HG03521 (cell line): ENCODE measurements at regions not wholly inside any gene's neighbourhood (a gene's known extent, or its start where the extent isn't known, plus 50 kb on each side); places are given as distances from the start of the nearest gene placed in this dataset.

Source experiments
- ATAC-seq: cut with Tn5 transposase; IDR thresholded peaks from one replicate; pipeline ENCODE4 v1.9.1; 2021; ENCODE audit warnings: mild to moderate bottlenecking, moderate library complexity; ENCODE audit not compliant: unreplicated experiment

- ATAC-seq, result no peak
Observed at GRCh38 chr6:137277971-137278637, 58.9 kb upstream of the IFNGR1 start.

DNA sequence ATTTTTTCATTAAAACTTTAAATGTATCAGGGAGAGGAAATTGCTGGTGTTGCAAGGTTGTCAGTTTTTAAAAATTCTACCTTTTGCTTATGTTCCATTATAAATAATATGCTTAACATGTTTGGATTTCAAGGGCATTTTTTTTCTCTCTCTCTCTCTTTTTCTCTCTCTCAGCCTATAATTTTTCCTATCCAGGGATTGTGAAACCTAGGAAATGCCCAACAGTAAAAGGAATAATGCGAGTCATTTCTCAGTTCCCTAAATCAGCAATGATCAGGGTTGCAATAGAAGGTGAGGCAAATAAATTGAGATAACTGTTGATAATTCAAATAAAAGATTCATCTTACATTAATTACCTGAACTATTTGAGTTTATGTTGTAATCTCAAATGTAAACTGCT lies 53.2 kb upstream of the IFNGR1 start:
- no peak for ATAC-seq

- ATAC-seq, result no peak
Observed at GRCh38 chr6:137271245-137272183, 52.3 kb upstream of the IFNGR1 start.

DNA sequence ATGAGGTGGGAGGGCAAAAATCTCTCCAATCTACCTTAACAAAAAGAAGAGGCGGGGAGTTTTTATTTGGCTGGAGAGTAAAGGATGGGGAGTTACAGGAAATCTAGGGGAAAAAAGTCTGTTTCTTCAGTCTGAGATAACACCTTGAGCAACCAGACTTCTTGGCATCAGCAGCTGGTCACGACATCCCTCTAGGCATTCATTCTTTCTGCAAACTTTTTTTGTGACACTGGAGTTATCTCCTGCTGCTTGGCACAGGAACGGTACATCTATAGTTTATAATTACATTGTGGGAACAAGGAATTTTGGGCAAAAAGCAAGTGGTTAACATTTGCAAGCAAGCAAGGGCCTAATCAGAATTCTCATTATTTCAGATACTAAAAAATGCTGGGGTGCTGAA lies 50.6 kb upstream of the IFNGR1 start:
- no peak for ATAC-seq

DNA sequence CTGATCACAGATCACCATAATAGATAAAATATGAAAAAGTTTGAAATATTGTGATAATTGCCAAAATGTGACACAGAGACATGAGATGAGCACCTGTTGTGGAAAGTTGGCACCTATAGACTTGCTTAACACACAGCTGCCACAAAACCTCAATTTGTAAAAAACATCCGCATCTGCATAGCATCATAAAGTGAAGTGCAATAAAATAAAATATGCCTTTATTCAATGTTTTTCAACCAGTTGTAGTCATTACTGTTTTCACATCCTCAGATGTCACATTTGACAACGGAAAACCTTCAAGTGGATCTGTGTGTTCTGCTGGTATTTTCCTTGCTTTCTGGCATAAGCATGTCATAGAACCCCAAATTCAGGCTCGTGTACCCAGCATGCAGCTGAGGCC lies 50.2 kb upstream of the IFNGR1 start:
- no peak for ATAC-seq
